ENCODE measurements at regions not wholly inside any gene's neighbourhood (a gene's known extent, or its start where the extent isn't known, plus 50 kb on each side); places are given as distances from the start of the nearest gene placed in this dataset.
"Not testable (repeated sequence)": the region's sequence is repeated elsewhere in the genome, so short reads cannot be mapped to it uniquely, and the experiment has no call there.

DNA sequence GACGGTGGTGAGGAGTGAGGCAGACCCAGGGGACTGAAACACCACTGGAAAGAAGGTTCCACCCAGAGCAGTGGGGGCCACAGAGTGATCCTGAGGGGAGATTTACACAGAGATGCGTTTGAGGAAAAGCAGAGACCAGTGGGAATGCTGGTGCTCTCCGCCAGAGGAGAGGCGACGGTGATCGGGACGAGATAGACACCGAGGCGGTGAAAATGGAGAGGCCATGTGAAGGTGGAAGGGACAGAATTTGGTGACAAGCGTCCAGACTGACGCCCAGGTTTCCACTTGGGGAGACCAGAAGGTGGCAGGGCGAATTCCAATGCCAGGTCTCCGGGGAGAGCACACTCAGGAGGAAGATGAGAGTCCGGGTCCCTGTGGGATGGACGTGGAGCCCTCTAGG is 374.8 kb downstream of the CNTNAP3B start:
- DNase-seq, result not testable (repeated sequence)

DNA sequence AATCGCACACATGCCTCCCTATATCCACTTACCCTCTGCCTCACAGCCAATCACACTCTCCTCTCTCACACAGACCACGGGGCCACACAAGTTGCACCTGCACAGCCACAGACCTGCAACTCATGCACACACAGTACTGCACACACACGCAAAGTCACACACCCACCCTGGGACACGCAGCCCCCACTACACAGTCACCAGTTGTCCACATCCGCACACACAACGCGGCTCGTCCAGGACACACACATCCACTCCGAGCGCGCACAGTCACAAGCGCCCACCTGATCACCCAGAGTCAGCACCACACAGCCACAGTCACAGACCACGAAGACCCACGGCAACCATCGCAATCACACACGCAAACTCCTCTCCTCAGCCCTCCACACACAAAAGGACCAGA is 387.3 kb downstream of the CNTNAP3B start:
- not testable (repeated sequence) for DNase-seq

DNA sequence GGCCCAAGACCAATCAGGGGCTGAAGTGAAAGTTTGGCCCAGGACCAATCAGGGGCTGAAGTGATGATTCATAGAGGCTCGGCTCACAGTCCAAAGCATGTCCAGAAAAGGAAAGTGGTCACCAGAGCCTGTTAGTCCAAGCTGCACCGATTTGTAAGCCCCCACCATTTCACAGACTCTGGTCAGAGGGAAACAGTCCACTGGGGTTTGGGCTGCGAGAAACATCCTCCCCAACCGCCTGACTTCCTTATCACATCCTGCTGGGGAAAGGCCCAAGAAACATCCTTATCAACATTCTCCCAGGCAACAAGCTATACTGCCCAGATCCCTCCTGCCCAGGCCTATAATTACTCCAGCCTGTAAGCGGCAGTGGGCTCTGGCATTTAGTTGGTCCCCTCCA is 388.1 kb downstream of the CNTNAP3B start:
- not testable (repeated sequence) for DNase-seq

DNA sequence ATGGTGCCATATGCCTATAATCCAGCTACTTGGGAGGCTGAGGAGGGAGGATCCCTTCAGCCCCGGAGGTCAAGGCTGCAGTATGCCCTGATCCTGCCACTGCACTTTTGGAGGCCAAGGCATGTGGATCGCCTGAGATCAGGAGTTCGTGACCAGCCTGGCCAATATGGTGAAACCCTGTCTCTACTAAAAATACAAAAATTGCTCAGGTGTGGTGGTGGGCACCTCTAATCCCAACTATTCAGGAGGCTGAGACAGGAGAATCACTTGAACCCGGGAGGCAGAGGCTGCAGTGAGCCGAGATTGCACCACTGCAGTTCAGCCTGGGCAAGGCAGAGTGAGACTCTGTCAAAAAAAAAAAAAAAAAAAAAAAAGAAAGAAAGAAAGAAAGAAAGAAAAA is 390.5 kb downstream of the CNTNAP3B start:
- not testable (repeated sequence) for DNase-seq

DNA sequence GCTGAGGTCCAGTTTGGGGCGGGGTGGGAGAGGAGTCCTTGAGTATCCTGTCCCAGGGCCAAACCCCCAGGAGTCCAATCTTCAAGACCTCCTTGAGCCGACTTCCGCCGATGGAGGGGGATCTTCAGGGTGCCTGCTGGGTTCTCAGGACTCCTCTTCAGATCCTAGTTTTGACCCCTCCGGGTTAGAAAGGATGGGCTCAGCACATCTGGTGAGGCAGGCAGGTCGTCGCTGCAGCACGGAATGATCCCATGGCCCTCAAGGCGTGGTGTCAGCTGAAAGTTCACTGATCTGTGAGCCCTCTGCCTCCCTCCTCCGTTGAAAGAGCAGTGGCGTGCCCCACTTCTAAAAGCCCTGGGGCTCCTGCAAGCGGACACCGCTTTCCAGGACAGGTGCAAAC is 430.0 kb downstream of the CNTNAP3B start:
- not testable (repeated sequence) for DNase-seq

DNA sequence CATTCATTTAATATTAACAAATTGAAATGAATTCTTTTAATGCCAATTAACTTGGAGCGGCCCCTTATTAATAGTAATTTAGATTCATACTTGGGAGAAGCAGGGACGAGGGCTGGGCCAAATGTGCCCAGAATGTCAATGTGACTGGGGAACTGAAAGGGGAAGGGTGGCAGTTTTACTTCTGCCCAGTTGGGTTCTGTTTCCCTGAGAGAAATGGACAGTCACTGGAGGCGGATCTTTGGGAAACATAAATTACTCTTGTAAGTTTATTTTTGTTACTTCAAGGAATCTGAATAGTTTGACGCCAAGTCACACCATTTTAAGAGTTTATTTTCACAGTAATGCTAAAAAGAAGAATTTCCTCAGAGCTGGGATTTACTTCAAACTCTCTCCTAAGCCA is 432.1 kb downstream of the CNTNAP3B start:
- not testable (repeated sequence) for DNase-seq

DNA sequence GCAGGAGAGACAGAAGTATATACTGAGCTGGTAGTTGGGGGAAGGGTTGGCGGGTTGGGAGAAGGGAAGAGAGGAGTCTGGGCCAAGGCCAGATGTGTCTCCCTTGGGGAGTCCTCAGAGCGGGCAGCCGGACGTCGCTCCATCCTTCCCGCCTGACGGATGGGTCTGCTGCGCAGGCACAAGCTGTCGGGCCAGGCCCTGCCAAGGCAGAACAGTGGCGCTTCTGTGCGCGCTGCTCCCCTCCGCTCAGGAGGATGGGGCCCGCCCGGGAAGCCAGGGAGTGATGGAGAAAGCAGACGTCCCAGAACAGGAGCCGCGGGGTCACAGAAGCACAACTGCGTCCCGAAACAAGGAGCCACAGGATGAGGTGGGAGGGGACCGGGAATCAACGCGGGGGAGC is 449.9 kb downstream of the CNTNAP3B start:
- not testable (repeated sequence) for DNase-seq

DNA sequence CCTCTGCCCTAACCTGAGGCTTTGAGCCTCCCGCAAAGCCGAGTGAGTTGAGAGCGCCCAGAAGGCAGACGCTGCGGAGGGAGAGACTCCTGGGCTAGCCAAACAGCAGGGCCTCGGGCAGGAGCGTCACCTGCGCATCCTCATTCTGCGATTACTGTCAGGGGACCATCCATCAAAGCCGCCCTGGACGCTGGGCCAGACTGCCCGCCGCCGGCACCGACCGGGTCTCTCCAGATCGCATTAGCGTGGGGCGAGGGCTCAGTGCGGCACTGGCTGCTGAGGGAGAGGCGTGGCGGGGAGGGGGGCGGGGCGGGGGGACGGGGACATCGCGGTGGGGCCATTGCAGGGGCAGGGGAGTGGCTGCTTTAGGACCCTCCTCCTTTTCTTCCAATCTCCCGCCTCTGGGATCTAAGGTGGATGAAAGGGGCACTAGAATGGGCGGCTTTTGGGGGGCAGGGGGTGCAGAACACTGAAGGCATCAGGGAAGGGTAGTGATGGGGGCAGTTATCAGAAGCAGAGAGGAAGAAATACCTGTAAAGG is 465.7 kb downstream of the CNTNAP3B start:
- not testable (repeated sequence) for DNase-seq

DNA sequence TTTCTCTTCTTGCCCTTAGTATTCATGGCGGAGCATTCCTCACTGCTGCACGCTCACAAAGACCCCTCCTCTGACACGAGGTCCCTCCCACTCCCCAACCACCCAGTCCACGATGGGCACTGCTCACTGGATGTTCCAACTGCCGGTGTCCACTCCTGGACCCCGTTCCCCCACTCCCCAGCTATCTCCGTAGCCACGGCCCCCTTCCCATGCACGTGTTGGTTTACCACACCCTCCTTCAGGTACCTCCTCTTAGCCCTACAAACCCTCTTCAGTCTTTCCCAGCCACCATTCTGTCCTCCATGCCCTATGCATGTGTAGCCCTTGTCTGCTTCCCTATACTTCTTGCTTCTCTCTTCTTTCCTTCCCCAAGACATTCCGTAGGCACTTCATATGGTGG is 469.6 kb upstream of the ZNG1F start:
- DNase-seq, result not testable (repeated sequence)

DNA sequence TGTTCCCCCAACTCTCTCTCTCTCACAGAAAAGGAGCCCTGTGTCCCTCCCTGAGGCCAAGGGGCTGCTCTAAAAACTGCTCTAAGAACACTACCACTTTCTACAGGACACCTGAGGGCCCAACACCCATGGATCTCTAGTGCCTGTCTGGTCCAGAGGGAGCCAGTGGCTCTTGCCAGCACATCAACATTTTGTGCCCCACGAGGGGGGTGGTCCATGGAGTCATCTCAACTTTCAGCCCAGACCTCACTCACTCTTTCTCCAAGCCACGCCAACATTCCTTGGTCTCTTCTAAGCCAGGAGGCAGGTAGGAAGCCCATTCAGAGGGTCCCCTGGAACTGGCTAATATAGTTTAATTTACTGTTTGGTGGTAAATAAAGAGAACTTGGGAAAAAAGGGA is 469.0 kb upstream of the ZNG1F start:
- DNase-seq, result not testable (repeated sequence)

DNA sequence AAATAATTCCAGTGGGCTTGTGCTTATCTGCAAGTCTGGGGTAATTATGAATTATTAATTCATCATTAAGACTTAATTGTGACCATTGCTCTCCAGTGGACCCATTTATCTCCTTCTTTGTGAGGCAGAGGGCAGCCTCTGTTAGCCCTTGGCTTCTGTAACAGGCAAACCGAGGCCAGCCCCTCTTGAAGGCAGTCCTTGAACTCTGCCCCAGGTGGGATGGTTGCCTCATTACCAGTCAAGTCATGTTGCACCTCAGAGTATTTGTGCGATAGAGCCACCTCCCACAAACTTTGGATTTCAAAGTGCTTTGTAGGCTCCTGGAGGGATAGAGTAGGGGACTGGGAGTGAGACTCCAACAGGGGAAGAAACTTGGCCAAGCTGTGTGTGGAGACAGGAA is 468.0 kb upstream of the ZNG1F start:
- DNase-seq, result not testable (repeated sequence)

DNA sequence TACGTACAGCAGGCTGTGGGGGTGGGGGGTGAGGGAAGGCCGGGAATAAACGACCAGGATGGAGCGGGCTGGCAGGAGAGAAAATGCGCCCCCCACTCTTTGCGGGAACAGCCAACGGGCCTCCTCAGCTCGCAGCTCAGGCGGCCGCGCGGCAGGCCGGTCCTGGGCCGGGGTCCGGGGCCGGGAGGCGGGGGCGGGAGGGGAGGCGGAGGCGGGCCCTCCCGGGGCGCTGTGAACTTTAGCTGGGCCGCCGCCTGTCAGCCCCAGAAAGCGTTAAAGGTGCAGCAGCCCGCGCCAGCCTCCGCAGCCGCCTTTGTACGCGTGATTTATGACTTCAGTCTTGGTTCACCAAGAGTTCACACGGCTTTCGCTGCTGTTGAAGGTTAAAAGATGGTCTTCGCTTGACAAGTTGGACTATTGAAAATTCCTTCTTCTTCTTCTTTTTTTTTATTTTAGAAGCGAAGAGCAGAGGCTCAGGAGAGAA is 466.0 kb upstream of the ZNG1F start:
- peak; percentile 18 for DNase-seq

DNA sequence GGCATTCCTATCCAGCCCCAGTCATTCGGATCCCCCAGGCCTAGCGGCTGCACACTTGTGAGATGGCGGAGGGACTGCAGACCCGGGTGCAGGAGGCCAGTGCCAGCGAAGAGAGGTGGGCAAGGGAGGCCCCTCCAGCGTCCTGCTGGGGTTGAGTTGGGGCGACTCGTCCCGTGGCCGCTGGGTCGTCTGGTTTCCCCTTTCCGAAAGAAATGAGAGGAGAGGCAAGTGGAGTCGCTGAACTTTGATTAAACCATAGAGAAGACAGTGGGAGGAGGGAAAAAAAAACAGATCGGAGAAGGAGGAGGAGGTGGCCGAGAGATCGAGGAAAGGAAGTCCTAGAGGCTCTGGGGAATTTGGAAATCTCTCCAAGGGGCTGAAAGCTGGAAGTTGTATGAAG is 465.2 kb upstream of the ZNG1F start:
- not testable (repeated sequence) for DNase-seq

DNA sequence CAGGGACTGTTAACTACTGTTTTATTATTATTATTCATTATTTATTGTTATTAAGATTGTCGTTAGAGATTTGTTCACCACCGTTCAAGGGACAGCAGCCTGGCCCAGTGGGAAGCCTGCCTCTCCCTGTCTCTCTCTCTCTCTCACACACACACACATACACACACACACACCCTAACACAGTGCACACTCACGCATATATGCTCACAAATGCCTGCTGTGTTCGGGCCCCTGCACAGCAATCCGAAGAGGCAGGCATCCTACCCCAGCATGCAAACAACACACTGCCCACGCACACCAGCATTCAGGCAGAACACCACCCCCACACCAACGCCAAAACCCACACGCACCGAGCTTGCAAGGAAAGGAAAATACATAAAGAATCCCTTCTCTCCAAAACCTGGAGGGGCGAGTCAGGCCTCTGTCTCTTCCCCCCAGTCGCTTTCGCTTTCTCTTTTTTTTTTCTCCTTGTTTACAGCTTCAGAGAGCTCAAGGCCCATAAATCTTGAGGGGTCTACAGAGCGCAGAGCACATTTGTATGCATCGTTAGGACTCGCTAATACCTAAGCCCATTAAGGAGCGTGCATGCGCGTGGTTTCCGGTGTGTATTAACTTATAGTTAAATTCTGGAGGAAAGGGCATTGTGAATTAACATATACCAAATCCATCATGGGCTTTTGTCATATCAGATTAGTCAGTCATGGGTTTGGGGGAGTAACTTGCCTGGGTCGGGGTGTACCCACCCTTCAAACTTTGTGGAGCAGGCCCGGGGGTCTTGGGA is 464.6 kb upstream of the ZNG1F start:
- not testable (repeated sequence) for DNase-seq

DNA sequence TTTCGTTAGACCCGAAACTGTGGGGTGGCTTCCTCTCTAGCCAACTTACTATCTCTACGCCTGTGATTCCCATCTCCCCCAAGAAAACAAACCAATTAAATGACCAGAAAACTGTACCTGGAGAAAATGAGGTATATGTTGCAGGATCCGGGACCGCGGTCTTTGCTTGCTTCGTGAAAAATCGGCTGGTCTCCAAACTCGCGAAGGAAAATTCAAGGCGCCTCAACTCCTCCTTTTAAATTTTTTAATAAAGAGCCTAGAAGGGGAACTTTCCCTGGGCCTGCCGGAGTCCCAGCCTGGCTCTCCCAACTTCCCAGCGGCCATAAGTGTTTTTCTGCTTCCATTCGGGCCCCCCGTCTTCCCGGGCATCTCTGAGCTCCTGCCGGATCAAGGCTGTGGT is 463.7 kb upstream of the ZNG1F start:
- DNase-seq, result not testable (repeated sequence)

DNA sequence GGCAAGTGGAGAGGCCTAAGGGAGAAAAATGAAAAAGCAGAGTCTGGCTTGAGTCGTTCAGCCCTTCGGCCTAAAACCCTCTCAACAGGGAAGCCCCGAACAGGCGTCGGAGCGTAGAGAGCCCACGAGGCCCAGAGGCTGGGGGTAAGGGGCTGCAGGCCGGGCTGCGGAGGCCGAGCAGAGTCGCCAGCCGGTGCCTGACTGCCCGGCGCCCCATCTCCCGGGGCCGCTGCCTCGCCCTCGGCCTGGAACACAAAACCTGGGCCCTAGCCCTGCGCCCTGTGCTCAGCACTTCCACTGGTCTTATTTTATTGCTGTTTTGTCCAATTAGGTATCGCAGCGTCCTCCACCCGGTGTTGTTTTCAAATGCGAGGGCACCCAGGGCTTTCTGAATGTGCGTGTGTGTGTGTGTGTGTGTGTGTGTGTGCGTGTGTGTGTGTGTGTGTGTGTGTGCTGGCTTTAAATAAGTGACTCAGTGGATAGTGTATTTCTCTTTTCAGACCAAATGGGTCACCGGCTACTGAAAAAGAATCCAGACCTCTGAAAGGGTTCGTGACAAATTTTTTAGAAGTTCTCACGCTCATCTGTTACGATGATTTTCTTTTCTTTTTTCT is 463.1 kb upstream of the ZNG1F start:
- DNase-seq, result not testable (repeated sequence)

DNA sequence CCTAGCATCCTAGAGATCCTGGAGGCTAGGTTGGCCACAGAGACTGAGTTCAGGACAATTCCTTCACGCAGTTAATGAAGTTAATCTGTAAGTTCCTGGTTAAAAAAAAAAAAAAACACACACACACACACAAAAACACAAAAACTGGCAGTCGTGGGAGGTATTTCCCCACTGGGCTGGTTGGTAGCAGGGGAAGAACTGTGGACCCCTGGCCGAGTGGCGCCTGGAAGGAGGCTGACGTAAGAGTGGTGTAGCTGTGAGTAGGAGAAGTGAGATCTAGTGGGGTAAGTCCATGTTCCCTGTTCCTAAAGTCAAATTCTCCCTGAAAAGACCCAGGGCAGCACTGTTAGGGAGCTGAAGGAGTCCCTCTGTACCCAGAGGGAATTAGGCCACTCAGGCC is 461.0 kb upstream of the ZNG1F start:
- not testable (repeated sequence) for DNase-seq

DNA sequence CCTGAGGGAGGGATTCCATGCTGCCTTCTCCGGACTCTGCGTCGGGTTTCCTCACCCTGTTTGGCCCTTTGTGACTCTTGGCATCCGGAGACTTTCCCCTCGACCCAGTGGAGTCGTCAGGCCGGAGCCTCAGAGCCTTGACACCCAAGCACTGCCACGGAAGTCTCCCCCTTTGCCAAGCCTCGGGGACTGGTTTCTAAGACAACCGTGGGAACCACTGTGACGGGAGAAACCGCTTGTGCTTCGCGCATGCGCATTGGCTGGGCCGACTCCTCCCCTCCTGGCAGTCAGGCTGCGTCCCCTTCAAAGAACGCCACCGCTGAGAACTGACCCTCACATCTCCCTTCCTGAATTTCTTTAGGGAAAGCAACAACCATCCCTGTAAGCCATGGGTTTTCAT is 459.4 kb upstream of the ZNG1F start:
- not testable (repeated sequence) for DNase-seq

DNA sequence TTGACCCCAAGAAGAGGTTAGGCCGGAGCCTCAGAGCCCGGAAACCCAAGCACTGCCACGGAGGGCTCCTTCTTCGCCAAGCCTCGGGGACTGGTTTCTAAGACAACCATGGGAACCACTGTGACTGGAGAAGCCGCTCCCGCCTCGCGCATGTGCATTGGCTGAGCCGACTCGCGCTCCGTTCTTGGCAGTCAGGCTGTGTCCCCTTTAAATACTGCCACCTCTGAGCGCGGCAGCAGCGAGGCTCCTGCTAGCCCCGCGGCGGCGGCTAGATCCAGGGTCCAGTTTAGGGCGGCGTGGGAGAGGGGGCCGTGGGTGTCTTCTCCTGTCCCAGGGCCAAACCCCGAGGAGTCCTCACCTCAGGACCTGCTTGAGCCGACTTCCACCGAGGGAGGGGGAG is 457.1 kb upstream of the ZNG1F start:
- DNase-seq, result not testable (repeated sequence)

DNA sequence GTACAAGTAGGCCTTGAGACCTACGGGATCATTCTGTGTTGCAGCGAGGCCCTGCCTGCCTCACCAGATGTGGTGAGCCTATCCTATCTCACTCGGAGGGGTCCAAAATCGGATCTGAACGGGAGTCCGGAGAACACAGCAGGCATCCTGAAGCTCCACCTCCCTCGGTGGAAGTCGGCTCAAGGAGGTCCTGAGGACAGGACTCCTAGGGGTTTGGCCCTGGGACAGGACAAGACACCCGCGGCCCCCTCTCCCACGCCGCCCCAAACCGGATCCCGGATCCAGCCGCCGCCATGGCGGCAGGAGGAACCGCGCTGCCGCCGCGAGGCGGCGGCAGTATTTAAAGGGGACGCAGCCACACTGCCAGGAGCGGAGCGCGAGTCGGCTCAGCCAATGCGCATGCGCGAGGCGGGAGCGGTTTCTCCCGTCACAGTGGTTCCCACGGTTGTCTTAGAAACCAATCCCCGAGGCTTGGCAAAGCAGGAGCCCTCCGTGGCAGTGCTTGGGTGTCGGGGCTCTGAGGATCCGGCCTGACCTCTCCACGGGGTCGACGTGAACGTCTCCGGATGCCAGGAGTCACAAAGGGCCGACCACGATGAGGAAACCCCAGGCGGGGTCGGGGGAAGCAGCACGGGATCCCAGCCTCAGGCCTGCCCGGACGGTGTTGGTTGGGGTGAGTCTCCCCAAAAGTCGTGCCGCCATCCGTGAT is 454.6 kb upstream of the ZNG1F start:
- peak; percentile 77 for DNase-seq

DNA sequence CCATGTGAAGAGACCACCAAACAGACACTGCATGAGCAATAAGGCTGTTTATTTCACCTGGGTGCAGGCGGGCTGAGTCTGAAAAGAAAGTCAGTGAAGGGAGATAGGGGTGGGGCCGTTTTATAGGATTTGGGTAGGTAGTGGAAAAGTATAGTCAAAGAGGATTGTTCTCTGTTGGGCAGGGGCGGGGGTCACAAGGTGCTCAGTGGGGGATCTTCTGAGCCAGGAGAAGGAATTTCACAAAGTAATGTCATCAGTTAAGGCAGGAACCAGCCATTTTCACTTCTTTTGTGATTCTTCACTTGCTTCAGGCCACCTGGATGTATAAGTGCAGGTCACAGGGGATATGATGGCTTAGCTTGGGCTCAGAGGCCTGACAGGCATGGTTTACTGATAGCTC is 444.6 kb upstream of the ZNG1F start:
- not testable (repeated sequence) for DNase-seq

DNA sequence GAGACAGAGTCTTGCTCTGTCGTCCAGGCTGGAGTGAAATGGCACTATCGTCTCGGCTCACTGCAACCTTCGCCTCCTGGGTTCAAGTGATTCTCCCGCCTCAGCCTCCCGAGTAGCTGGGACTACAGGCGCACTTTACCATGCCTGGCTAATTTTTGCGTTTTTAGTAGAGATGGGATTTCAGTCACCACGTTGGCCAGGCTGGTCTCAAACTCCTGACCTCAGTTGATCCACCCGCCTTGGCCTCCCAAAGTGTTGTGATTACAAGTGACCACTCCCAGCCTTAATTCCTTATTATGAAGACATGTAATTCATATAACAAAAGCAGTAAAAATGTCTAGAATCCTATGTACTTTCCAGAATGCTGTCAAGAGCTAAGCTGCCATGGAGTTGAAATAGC is 434.5 kb upstream of the ZNG1F start:
- DNase-seq, result not testable (repeated sequence)

DNA sequence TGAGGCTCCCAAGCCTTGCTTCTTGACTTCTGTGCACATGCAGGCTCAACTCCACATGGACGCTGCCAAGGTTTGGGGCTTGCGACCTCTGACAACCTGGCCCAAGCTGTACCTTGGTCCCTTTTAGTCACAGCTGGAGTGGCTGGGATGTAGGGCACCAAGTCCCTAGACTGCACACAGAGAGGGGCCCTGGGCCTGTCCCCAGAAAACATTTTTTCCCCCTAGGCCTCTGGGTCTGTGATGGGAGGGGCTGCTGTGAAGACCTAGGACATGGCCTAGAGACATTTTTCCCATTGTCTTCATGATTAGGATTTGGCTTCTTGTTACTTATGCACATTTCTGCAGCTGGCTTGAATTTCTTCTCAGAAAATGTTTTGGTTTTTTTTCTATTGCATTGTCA is 430.1 kb upstream of the ZNG1F start:
- not testable (repeated sequence) for DNase-seq

Data from fibroblast of skin of right biceps (primary cell).